C4-2B (cell line): ENCODE measurements at regions not wholly inside any gene's neighbourhood (a gene's known extent, or its start where the extent isn't known, plus 50 kb on each side); places are given as distances from the start of the nearest gene placed in this dataset.

ENCODE experiments used
- CTCF ChIP-seq: fragments of 450-650 bp; conservative IDR thresholded peaks from 2 replicates; pipeline ENCODE4 v1.5.1; 2017; ENCODE audit warnings: mild to moderate bottlenecking
- ZFX ChIP-seq: fragments of 450-650 bp; IDR thresholded peaks from 2 replicates; pipeline ENCODE4 v1.6.1; 2017

- no peak for TF ChIP-seq CTCF
- no peak for TF ChIP-seq ZFX
Measured at GRCh38 chr10:21313691-21314090, 211.8 kb downstream of the SKIDA1 start.
